Activated T-cell treated with anti-CD3 and anti-CD28 coated beads, Interleukin-2, amount 50 U/mL, for 72 hours (primary cell): ENCODE measurements at regions not wholly inside any gene's neighbourhood (a gene's known extent, or its start where the extent isn't known, plus 50 kb on each side); places are given as distances from the start of the nearest gene placed in this dataset.

Source experiments
- ATAC-seq, 2 donors: fragments of 150-1000 bp; cut with Tn5 transposase; replicated peaks in 1 of 2; 2 replicates each; pipeline ENCODE4 v1.10.0; 2021; ENCODE audit warnings: moderate library complexity in 2 of 2, mild to moderate bottlenecking in 1 of 2
- DNase-seq, 2 donors: peaks; one replicate each; pipeline ENCODE4 v3.0.0; 2021 to 2022; ENCODE audit warnings: mixed read lengths in 1 of 2
- H3K27ac Mint-ChIP-seq: one replicate; pipeline ENCODE4 v1.8.0; 2022; ENCODE audit warnings: mild to moderate bottlenecking, moderate library complexity, mixed read lengths
- H3K27me3 Mint-ChIP-seq: one replicate; pipeline ENCODE4 v1.8.0; 2022; ENCODE audit warnings: low read depth, mixed read lengths
- H3K36me3 Mint-ChIP-seq, 2 donors: one replicate each; pipeline ENCODE4 v1.8.0; 2022; ENCODE audit warnings: mixed read lengths in 2 of 2, mild to moderate bottlenecking in 1 of 2; ENCODE audit not compliant: insufficient read depth in 2 of 2
- H3K4me1 Mint-ChIP-seq: one replicate; pipeline ENCODE4 v1.8.0; 2022; ENCODE audit warnings: low read depth, mixed read lengths
- H3K4me3 Mint-ChIP-seq, 2 donors: one replicate each; pipeline ENCODE4 v1.8.0; 2022; ENCODE audit warnings: mild to moderate bottlenecking in 2 of 2, mixed read lengths in 2 of 2, moderate library complexity in 2 of 2
- H3K9me3 Mint-ChIP-seq, 2 donors: one replicate each; pipeline ENCODE4 v1.8.0; 2022; ENCODE audit warnings: mixed read lengths in 2 of 2

- Mint-ChIP-seq H3K4me1 (no peaks in the 10 kb centered on the region), H3K4me3 (no peak overlapping the region), H3K9me3 (peaks cover 0 to 4% of the 10 kb centered on the region in 2 donors), H3K27ac (no peak overlapping the region), H3K27me3 (no peaks in the 10 kb centered on the region), H3K36me3 (no peaks in the 10 kb centered on the region)
- no peak for ATAC-seq
- no peak for DNase-seq
Observed at GRCh38 chr6:164911151-164911550, 398.3 kb downstream of the C6orf118 start.

GRCh38 chr6:164906766-164907165 lies 402.6 kb downstream of the C6orf118 start:
- H3K36me3 Mint-ChIP-seq = no peaks in the 10 kb centered on the region
- DNase-seq = no peak
- H3K4me3 Mint-ChIP-seq = no peak overlapping the region
- H3K27me3 Mint-ChIP-seq = no peaks in the 10 kb centered on the region
- H3K9me3 Mint-ChIP-seq = peaks cover 1 to 2% of the 10 kb centered on the region in 2 donors
- no peak overlapping the region for H3K27ac Mint-ChIP-seq
- no peak for ATAC-seq
- no peaks in the 10 kb centered on the region for H3K4me1 Mint-ChIP-seq

DNA sequence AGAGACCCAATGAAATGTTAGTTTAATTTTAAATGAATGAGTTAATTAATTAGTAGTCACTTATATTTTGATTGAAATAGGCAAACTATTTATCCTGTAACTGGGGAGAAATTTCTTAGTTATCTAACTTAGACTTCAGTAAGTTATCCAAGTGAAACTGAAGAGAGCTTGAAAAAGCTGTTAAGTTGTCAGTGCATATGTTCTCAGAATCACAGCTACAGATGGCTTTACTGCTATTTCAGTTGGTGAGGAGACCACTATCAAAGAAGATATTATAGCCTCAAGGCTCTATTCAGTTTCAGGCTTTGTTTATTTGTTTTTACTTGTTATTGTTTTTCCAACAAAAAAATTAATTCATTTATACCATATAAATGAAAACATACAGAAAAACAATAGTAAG lies 404.1 kb downstream of the C6orf118 start:
- no peak for DNase-seq

GRCh38 chr6:164898412-164898811 lies 411.0 kb downstream of the C6orf118 start:
- H3K27ac Mint-ChIP-seq = no peak overlapping the region
- H3K36me3 Mint-ChIP-seq = no peaks in the 10 kb centered on the region
- no peak overlapping the region for H3K4me3 Mint-ChIP-seq
- H3K9me3 Mint-ChIP-seq = peaks cover 11 to 19% of the 10 kb centered on the region in 2 donors
- no peaks in the 10 kb centered on the region for H3K27me3 Mint-ChIP-seq
- no peak for ATAC-seq
- H3K4me1 Mint-ChIP-seq = no peaks in the 10 kb centered on the region
- DNase-seq = no peak

More for the DNA sequence above, 404.1 kb downstream of the C6orf118 start:
- H3K27ac Mint-ChIP-seq = no peak overlapping the region
- peaks cover 1 to 2% of the 10 kb centered on the region in 2 donors for H3K9me3 Mint-ChIP-seq
- no peak overlapping the region for H3K4me3 Mint-ChIP-seq
- no peaks in the 10 kb centered on the region for H3K27me3 Mint-ChIP-seq
- H3K36me3 Mint-ChIP-seq = no peaks in the 10 kb centered on the region
- no peaks in the 10 kb centered on the region for H3K4me1 Mint-ChIP-seq
- no peak for ATAC-seq

DNA sequence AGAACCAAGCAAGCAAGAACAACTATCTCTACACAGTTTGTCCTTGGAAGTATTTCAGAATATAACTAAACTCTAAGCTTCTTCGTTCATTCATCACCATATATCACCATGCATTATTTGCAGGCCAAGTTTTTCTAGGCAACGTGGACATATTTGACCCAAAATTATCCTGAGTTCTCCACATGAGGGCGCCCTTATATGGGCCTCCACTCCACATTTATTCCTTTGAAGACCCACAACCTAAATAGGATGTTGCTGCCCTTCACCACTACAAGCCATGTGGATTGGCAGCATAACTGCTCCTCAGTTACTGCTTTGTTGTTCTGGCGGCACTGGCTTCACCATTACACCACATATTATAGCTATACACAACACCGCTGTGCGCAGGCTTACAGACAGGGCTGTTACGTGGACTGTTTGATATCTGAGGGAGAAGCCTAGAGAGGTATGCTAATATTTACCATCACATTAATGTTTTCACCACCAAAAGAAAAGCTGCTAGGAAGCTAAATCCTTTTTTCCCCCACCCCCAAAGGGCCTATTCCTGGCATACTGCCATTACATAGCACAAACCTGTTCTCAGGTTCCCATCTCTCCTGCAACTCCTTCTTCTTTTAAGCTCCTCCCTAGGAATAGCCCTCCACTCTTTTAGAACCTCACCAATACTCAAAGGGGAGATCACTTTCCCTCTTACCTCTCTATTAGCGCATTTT lies 411.7 kb downstream of the C6orf118 start:
- no peak overlapping the region for H3K27ac Mint-ChIP-seq
- H3K4me3 Mint-ChIP-seq = no peak overlapping the region
- H3K27me3 Mint-ChIP-seq = no peaks in the 10 kb centered on the region
- DNase-seq (no peak), ATAC-seq (no peak)
- H3K9me3 Mint-ChIP-seq = peaks cover 9 to 19% of the 10 kb centered on the region in 2 donors
- no peaks in the 10 kb centered on the region for H3K36me3 Mint-ChIP-seq
- no peaks in the 10 kb centered on the region for H3K4me1 Mint-ChIP-seq

DNA sequence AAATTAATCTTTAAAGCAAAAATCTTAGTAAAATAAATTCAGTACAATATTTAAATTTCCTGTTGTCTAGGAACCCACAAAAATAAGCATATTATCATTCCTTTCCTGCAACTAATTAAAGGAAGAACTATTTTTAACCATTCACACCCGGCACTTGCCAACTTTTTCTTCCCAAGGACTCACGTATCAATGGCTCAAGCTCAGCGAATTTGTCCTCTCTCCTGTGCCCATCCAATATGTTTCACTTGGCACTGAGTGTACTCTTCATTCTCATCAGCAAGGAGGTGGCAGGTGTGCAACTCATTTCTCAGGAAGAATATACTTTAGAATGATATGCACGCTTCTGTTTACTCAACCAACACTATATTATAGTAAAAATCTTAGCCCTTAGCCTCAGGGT lies 419.4 kb downstream of the C6orf118 start:
- Mint-ChIP-seq H3K27ac (no peak overlapping the region), H3K4me1 (no peaks in the 10 kb centered on the region), H3K36me3 (no peaks in the 10 kb centered on the region), H3K27me3 (no peaks in the 10 kb centered on the region), H3K9me3 (peaks cover 4 to 5% of the 10 kb centered on the region in 2 donors), H3K4me3 (no peak overlapping the region)
- no peak for ATAC-seq
- no peak for DNase-seq

- no peaks in the 10 kb centered on the region for H3K27me3 Mint-ChIP-seq
- DNase-seq (no peak), ATAC-seq (no peak)
- no peak overlapping the region for H3K27ac Mint-ChIP-seq
- H3K4me3 Mint-ChIP-seq = no peak overlapping the region
- H3K36me3 Mint-ChIP-seq = no peaks in the 10 kb centered on the region
- peaks cover 1 to 2% of the 10 kb centered on the region in 2 donors for H3K9me3 Mint-ChIP-seq
- no peaks in the 10 kb centered on the region for H3K4me1 Mint-ChIP-seq
Observed at GRCh38 chr6:164887660-164888059, 421.7 kb downstream of the C6orf118 start.

GRCh38 chr6:164882236-164882635 lies 427.2 kb downstream of the C6orf118 start:
- no peak for DNase-seq
- H3K27ac Mint-ChIP-seq = no peak overlapping the region
- H3K4me1 Mint-ChIP-seq = no peaks in the 10 kb centered on the region
- H3K27me3 Mint-ChIP-seq = no peaks in the 10 kb centered on the region
- H3K9me3 Mint-ChIP-seq = peaks cover 0 to 8% of the 10 kb centered on the region in 2 donors
- H3K4me3 Mint-ChIP-seq = no peak overlapping the region
- no peak for ATAC-seq
- no peaks in the 10 kb centered on the region for H3K36me3 Mint-ChIP-seq

DNA sequence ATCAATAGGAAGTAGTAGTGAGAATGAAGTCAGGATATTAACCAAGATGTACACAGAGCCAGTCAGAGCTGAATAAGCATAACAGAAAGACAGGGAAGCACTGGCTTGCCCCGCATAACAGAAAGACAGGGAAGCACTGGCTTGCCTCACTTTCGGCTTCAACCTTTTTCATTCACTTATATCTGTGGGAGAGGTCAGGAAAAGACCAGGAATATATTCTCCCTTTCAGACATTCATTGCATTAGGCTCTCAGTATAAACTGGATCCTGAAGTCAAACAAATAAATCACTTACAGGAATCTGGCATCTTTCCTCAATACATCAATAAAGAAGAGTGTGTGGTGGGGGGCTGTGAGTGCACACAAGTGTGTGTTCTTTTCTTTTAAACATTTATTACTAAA lies 437.6 kb downstream of the C6orf118 start:
- Mint-ChIP-seq H3K27ac (no peak overlapping the region), H3K4me3 (no peak overlapping the region), H3K4me1 (no peaks in the 10 kb centered on the region), H3K9me3 (peaks cover 5 to 9% of the 10 kb centered on the region in 2 donors), H3K27me3 (no peaks in the 10 kb centered on the region), H3K36me3 (no peaks in the 10 kb centered on the region)
- DNase-seq (no peak), ATAC-seq (no peak)

- DNase-seq (no peak), ATAC-seq (no peak)
- H3K4me1 Mint-ChIP-seq = no peaks in the 10 kb centered on the region
- no peaks in the 10 kb centered on the region for H3K36me3 Mint-ChIP-seq
- no peak overlapping the region for H3K27ac Mint-ChIP-seq
- H3K4me3 Mint-ChIP-seq = no peak overlapping the region
- H3K27me3 Mint-ChIP-seq = no peaks in the 10 kb centered on the region
- H3K9me3 Mint-ChIP-seq = peaks cover 5 to 7% of the 10 kb centered on the region in 2 donors
Observed at GRCh38 chr6:164870164-164870563, 439.2 kb downstream of the C6orf118 start.

- H3K27ac Mint-ChIP-seq = no peak overlapping the region
Observed at GRCh38 chr6:164861967-164862366, 447.4 kb downstream of the C6orf118 start.

DNA sequence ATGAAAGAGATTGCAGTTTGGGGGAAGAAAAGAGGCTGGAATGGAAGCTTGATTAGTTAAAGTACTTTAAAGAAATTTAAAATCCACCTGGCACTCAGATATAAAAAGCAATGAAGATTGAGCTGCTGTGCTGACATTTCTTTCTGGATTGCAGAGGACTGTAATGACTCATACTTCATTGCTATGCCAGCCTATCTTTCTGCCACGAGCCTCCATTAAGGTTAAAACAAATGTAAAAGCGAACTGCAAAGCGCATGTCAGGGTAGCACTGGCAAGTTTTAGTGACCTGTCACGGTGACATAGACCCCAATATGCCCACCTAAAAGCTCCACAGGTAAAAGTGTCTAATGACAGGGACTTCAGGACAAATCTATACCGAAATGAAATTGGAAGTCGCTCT lies 449.6 kb downstream of the C6orf118 start:
- H3K4me1 Mint-ChIP-seq = no peaks in the 10 kb centered on the region
- peaks cover 2 to 3% of the 10 kb centered on the region in 2 donors for H3K9me3 Mint-ChIP-seq
- H3K4me3 Mint-ChIP-seq = no peak overlapping the region
- no peaks in the 10 kb centered on the region for H3K27me3 Mint-ChIP-seq
- no peaks in the 10 kb centered on the region for H3K36me3 Mint-ChIP-seq
- DNase-seq (no peak), ATAC-seq (no peak)
- H3K27ac Mint-ChIP-seq = no peak overlapping the region

More at GRCh38 chr6:164861967-164862366, 447.4 kb downstream of the C6orf118 start:
- DNase-seq (no peak), ATAC-seq (no peak)
- Mint-ChIP-seq H3K36me3 (no peaks in the 10 kb centered on the region), H3K4me1 (no peaks in the 10 kb centered on the region), H3K27me3 (no peaks in the 10 kb centered on the region), H3K4me3 (no peak overlapping the region), H3K9me3 (peaks cover 2 to 4% of the 10 kb centered on the region in 2 donors)

GRCh38 chr6:164856138-164856537 lies 453.3 kb downstream of the C6orf118 start:
- H3K27ac Mint-ChIP-seq = no peak overlapping the region
- no peak for DNase-seq
- H3K36me3 Mint-ChIP-seq = no peaks in the 10 kb centered on the region
- H3K9me3 Mint-ChIP-seq = no peaks in the 10 kb centered on the region
- no peaks in the 10 kb centered on the region for H3K27me3 Mint-ChIP-seq
- H3K4me1 Mint-ChIP-seq = no peaks in the 10 kb centered on the region
- no peak for ATAC-seq
- no peak overlapping the region for H3K4me3 Mint-ChIP-seq

- no peak for DNase-seq
- Mint-ChIP-seq H3K27me3 (no peaks in the 10 kb centered on the region), H3K27ac (no peak overlapping the region), H3K4me1 (no peaks in the 10 kb centered on the region), H3K36me3 (no peaks in the 10 kb centered on the region), H3K9me3 (no peaks in the 10 kb centered on the region), H3K4me3 (no peak overlapping the region)
- no peak for ATAC-seq
Observed at GRCh38 chr6:164855281-164855680, 454.1 kb downstream of the C6orf118 start.
